ENCODE measurements at regions not wholly inside any gene's neighbourhood (a gene's known extent, or its start where the extent isn't known, plus 50 kb on each side); places are given as distances from the start of the nearest gene placed in this dataset.

DNA sequence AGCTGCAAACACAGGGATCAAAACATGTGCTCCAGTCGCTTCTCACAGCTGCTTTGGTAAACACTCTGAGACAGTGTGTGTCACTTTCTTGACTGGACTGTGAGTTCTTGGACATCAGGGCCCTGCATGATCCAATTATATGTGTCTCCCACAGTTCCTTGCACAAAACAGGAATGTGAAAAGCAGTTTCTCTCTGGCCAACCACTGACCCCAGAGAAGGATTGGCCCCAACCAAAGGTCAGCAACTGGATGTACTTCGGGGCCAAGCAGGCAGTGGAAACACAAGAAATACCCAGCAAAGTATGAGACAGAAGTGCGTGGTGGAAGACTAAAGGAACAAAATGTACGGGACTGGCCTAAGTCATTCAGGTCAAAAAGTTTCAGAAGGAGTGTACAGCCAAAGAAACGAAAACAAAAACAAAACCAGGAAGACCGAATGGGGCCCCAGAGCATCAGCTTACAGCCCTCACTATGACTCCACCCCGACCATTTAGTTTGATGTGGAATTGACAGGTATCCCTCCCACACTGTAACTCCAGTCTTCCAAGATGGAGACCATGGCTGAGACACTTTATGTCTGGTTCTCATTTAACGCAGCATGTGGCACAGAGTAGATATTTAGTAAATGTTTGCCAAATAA lies 76.7 kb upstream of the LPP start:
- DNase-seq (no peak), ATAC-seq (peak; percentile 70)
- Histone ChIP-seq H3K27ac (no peak overlapping the region), H3K36me3 (no peaks in the 10 kb centered on the region), H3K9me3 (no peaks in the 10 kb centered on the region), H3K4me1 (no peaks in the 10 kb centered on the region), H3K4me3 (no peak overlapping the region), H3K27me3 (no peaks in the 10 kb centered on the region)
- TF ChIP-seq, protein P1, sequence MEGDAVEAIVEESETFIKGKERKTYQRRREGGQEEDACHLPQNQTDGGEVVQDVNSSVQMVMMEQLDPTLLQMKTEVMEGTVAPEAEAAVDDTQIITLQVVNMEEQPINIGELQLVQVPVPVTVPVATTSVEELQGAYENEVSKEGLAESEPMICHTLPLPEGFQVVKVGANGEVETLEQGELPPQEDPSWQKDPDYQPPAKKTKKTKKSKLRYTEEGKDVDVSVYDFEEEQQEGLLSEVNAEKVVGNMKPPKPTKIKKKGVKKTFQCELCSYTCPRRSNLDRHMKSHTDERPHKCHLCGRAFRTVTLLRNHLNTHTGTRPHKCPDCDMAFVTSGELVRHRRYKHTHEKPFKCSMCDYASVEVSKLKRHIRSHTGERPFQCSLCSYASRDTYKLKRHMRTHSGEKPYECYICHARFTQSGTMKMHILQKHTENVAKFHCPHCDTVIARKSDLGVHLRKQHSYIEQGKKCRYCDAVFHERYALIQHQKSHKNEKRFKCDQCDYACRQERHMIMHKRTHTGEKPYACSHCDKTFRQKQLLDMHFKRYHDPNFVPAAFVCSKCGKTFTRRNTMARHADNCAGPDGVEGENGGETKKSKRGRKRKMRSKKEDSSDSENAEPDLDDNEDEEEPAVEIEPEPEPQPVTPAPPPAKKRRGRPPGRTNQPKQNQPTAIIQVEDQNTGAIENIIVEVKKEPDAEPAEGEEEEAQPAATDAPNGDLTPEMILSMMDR (IDR thresholded peaks at IDR 0.05) = no peak
- intact Hi-C loops (cut with DNase I) = no loop called here

DNA sequence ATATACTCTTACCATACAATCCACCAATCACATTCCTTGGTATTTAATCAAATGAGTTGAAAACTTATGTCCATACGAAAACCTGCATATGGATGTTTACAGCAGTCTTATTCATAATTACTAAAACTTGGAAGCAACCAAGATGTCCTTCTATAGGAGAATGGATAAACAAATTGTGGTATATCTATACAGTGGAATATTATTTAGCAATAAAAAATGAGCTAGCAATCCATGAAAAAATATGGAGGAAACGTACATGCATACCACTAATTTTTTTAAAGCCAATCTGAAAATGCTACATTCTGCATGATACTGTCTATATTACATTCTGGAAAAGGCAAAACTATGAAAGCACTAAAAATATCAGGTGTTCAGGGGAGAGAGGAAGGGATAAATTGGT lies 73.9 kb upstream of the LPP start:
- H3K4me1 ChIP-seq = no peaks in the 10 kb centered on the region
- H3K27ac ChIP-seq = no peak overlapping the region
- H3K4me3 ChIP-seq = no peak overlapping the region
- intact Hi-C loops (cut with DNase I) = no loop called here
- TF ChIP-seq, protein P1 (IDR thresholded peaks at IDR 0.05) = no peak
- no peaks in the 10 kb centered on the region for H3K27me3 ChIP-seq
- no peak for DNase-seq
- no peaks in the 10 kb centered on the region for H3K36me3 ChIP-seq
- H3K9me3 ChIP-seq = no peaks in the 10 kb centered on the region
- ATAC-seq = no peak

DNA sequence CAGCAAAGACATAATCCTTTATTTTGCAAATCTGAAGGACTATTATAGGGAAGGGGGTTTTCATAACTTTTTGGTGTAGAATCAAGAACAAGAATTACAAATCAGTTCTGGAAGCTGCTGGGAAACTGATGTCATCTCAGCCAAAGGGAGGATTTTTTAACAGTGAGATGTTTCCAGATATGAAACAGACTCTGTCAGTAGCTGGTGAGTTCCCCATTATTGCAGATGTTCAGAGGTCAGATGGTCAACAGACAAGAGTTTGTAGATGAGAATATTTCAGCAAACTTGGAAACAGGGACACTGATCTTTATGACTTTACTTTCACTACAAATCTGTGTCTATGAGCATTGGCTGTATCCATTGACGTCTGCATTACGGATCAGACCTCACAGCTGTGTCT lies 71.9 kb upstream of the LPP start:
- no peak overlapping the region for H3K27ac ChIP-seq
- H3K27me3 ChIP-seq = no peaks in the 10 kb centered on the region
- DNase-seq = no peak
- intact Hi-C loops (cut with DNase I) = no loop called here
- no peak for ATAC-seq
- H3K4me1 ChIP-seq = no peaks in the 10 kb centered on the region
- TF ChIP-seq, protein P1 (IDR thresholded peaks at IDR 0.05) = no peak
- H3K9me3 ChIP-seq = no peaks in the 10 kb centered on the region
- no peak overlapping the region for H3K4me3 ChIP-seq
- no peaks in the 10 kb centered on the region for H3K36me3 ChIP-seq

DNA sequence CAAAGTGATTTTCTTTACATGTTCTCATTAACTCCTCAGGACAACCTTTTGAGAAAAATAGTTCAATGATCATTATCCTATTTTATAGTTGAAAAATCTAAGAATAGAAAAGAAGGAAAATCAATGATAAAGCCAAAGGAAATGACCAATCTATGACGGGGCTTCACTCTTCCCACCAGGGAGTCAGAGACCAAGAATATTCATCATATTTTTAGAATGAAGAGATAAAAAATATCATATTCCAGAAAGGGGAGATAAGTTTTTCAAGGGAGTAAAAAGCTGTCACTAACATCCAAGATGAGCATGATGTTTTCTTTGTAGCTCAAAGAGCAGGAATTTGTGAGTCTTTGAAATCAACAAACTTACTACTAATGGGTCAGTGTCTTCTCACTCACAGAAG lies 71.5 kb upstream of the LPP start:
- ATAC-seq = no peak
- Histone ChIP-seq H3K27me3 (no peaks in the 10 kb centered on the region), H3K9me3 (no peaks in the 10 kb centered on the region), H3K27ac (no peak overlapping the region), H3K4me1 (no peaks in the 10 kb centered on the region), H3K4me3 (no peak overlapping the region), H3K36me3 (no peaks in the 10 kb centered on the region)
- intact Hi-C loops (cut with DNase I) = no loop called here
- no peak for DNase-seq
- TF ChIP-seq, protein P1 (IDR thresholded peaks at IDR 0.05) = no peak

DNA sequence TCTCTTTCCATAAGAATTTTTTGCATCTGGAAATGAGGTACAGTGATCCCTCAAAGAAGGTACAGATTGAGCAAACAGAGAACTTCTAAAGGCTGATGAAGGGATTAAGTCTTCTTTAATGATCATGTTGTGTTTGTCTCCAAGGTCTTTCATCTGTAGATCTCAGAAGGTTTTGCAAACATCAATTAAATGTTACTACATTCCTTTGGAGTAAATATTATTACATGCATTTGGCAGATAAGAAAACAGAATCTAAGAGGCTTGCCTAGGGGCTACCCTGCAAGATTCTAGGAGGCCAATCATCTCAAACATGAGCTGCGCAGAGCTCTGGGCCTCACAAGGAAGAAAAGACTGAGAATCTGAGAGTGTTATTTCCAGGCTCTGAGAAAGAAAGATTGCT lies 70.9 kb upstream of the LPP start:
- Histone ChIP-seq H3K4me3 (no peak overlapping the region), H3K36me3 (no peaks in the 10 kb centered on the region), H3K4me1 (no peaks in the 10 kb centered on the region), H3K27me3 (no peaks in the 10 kb centered on the region), H3K9me3 (no peaks in the 10 kb centered on the region), H3K27ac (no peak overlapping the region)
- DNase-seq (no peak), ATAC-seq (no peak)
- intact Hi-C loops (cut with DNase I) = no loop called here
- TF ChIP-seq, protein P1 (IDR thresholded peaks at IDR 0.05) = no peak

All from upper lobe of right lung (tissue), 1 donor.